ENCODE measurements at regions not wholly inside any gene's neighbourhood (a gene's known extent, or its start where the extent isn't known, plus 50 kb on each side); places are given as distances from the start of the nearest gene placed in this dataset.

- Histone ChIP-seq H3K14ac (ENCODE audit: low read length in 2 of 2) (no peak overlapping the region), H3K4me1 (ENCODE audit: control insufficient read depth, insufficient read depth, low read depth, low read length) (peaks cover 20% of the 10 kb centered on the region), H3K9ac (ENCODE audit: low read length) (peak overlapping the region; percentile 58), H4K91ac (ENCODE audit: low read length) (peak overlapping the region; percentile 94), H2AFZ (ENCODE audit: low read depth, low read length) (no peak overlapping the region), H3K23ac (ENCODE audit: low read length in 2 of 2) (no peak overlapping the region), H3K27me3 (ENCODE audit: control insufficient read depth in 1 of 2, insufficient read depth in 1 of 2, low read length in 2 of 2) (peaks cover 0 to 3% of the 10 kb centered on the region in 2 experiments), H3K36me3 (ENCODE audit: control insufficient read depth in 1 of 2, insufficient read depth in 2 of 2, low read depth in 1 of 2, low read length in 2 of 2) (no peaks in the 10 kb centered on the region), H2BK12ac (ENCODE audit: low read length in 2 of 2) (peak overlapping the region; percentile 91 to 93), H4K8ac (ENCODE audit: low read length) (peak overlapping the region; percentile 90), H2BK120ac (ENCODE audit: low read depth, low read length) (peak overlapping the region; percentile 50), H2AK5ac (ENCODE audit: low read length, severe bottlenecking) (peak overlapping the region; percentile 91), H3K4me3 (ENCODE audit: insufficient read depth in 1 of 2, low read depth in 1 of 2, low read length in 2 of 2) (no peak overlapping the region), H3K27ac (ENCODE audit: low read length, poor library complexity, severe bottlenecking) (peak overlapping the region; percentile 65), H2BK5ac (ENCODE audit: low read depth, low read length, poor library complexity, severe bottlenecking) (peak overlapping the region; percentile 71), H3K4ac (ENCODE audit: low read depth in 1 of 2, low read length in 2 of 2) (peak overlapping the region; percentile 89 to 98), H3K9me3 (ENCODE audit: control insufficient read depth, low read length) (no peaks in the 10 kb centered on the region), H2BK15ac (ENCODE audit: low read depth, poor library complexity, severe bottlenecking) (no peak overlapping the region), H3K18ac (ENCODE audit: low read depth in 1 of 2, low read length in 2 of 2) (peak overlapping the region; percentile 81 to 94), H3K79me1 (replicated peaks; ENCODE audit: low read length, poor library complexity, severe bottlenecking) (no peaks in the 10 kb centered on the region), H3K4me2 (ENCODE audit: low read length, poor library complexity, severe bottlenecking) (no peak overlapping the region)
- DNase-seq: no peak
- WGBS: 66% methylated on average over 5 of the region's 5 CpGs
These were observed 57.6 kb upstream of the MEDAG start for GRCh38 chr13:30848332-30849027.

- no peaks in the 10 kb centered on the region for H3K79me1 ChIP-seq (replicated peaks; ENCODE audit: low read length, poor library complexity, severe bottlenecking)
- H2BK120ac ChIP-seq (ENCODE audit: low read depth, low read length): peak overlapping the region; percentile 84
- H3K4ac ChIP-seq (ENCODE audit: low read depth in 1 of 2, low read length in 2 of 2): peak overlapping the region; percentile 40 to 76
- peak overlapping the region; percentile 26 for H2BK15ac ChIP-seq (ENCODE audit: low read depth, poor library complexity, severe bottlenecking)
- H3K9me3 ChIP-seq (ENCODE audit: control insufficient read depth, low read length): no peaks in the 10 kb centered on the region
- H3K18ac ChIP-seq (ENCODE audit: low read depth in 1 of 2, low read length in 2 of 2): peak overlapping the region; percentile 31 to 94
- no peak overlapping the region for H2BK5ac ChIP-seq (ENCODE audit: low read depth, low read length, poor library complexity, severe bottlenecking)
- H3K36me3 ChIP-seq (ENCODE audit: control insufficient read depth in 1 of 2, insufficient read depth in 2 of 2, low read depth in 1 of 2, low read length in 2 of 2): no peaks in the 10 kb centered on the region
- WGBS: 87% methylated on average over 4 of the region's 4 CpGs
- peak overlapping the region; percentile 96 for H2BK12ac ChIP-seq (ENCODE audit: low read length in 2 of 2)
- no peak overlapping the region for H2AFZ ChIP-seq (ENCODE audit: low read depth, low read length)
- no peak overlapping the region for H2AK5ac ChIP-seq (ENCODE audit: low read length, severe bottlenecking)
- peaks cover 0 to 3% of the 10 kb centered on the region in 2 experiments for H3K27me3 ChIP-seq (ENCODE audit: control insufficient read depth in 1 of 2, insufficient read depth in 1 of 2, low read length in 2 of 2)
- peak overlapping the region; percentile 46 for H4K8ac ChIP-seq (ENCODE audit: low read length)
- H3K23ac ChIP-seq (ENCODE audit: low read length in 2 of 2): no peak overlapping the region
- H3K27ac ChIP-seq (ENCODE audit: low read length, poor library complexity, severe bottlenecking): no peak overlapping the region
- peaks cover 14% of the 10 kb centered on the region for H3K4me1 ChIP-seq (ENCODE audit: control insufficient read depth, insufficient read depth, low read depth, low read length)
- H4K91ac ChIP-seq (ENCODE audit: low read length): peak overlapping the region; percentile 18
- no peak overlapping the region for H3K4me2 ChIP-seq (ENCODE audit: low read length, poor library complexity, severe bottlenecking)
- DNase-seq: no peak
- H3K14ac ChIP-seq (ENCODE audit: low read length in 2 of 2): no peak overlapping the region
- H3K4me3 ChIP-seq (ENCODE audit: insufficient read depth in 1 of 2, low read depth in 1 of 2, low read length in 2 of 2): no peak overlapping the region
- no peak overlapping the region for H3K9ac ChIP-seq (ENCODE audit: low read length)
These were observed 56.5 kb upstream of the MEDAG start for GRCh38 chr13:30849611-30850010.

GRCh38 chr13:30850204-30850866 is 55.7 kb upstream of the MEDAG start:
- no peak overlapping the region for H3K4ac ChIP-seq (ENCODE audit: low read depth in 1 of 2, low read length in 2 of 2)
- no peak overlapping the region for H4K91ac ChIP-seq (ENCODE audit: low read length)
- no peak overlapping the region for H4K8ac ChIP-seq (ENCODE audit: low read length)
- H3K9me3 ChIP-seq (ENCODE audit: control insufficient read depth, low read length): no peaks in the 10 kb centered on the region
- H3K27me3 ChIP-seq (ENCODE audit: control insufficient read depth in 1 of 2, insufficient read depth in 1 of 2, low read length in 2 of 2): peaks cover 0 to 3% of the 10 kb centered on the region in 2 experiments
- H2AFZ ChIP-seq (ENCODE audit: low read depth, low read length): no peak overlapping the region
- no peak overlapping the region for H2BK120ac ChIP-seq (ENCODE audit: low read depth, low read length)
- H3K79me1 ChIP-seq (replicated peaks; ENCODE audit: low read length, poor library complexity, severe bottlenecking): no peaks in the 10 kb centered on the region
- H3K27ac ChIP-seq (ENCODE audit: low read length, poor library complexity, severe bottlenecking): no peak overlapping the region
- H3K4me3 ChIP-seq (ENCODE audit: insufficient read depth in 1 of 2, low read depth in 1 of 2, low read length in 2 of 2): no peak overlapping the region
- H3K9ac ChIP-seq (ENCODE audit: low read length): no peak overlapping the region
- H2BK15ac ChIP-seq (ENCODE audit: low read depth, poor library complexity, severe bottlenecking): no peak overlapping the region
- no peak overlapping the region for H3K4me2 ChIP-seq (ENCODE audit: low read length, poor library complexity, severe bottlenecking)
- no peak overlapping the region for H2AK5ac ChIP-seq (ENCODE audit: low read length, severe bottlenecking)
- no peak overlapping the region for H2BK5ac ChIP-seq (ENCODE audit: low read depth, low read length, poor library complexity, severe bottlenecking)
- H3K14ac ChIP-seq (ENCODE audit: low read length in 2 of 2): no peak overlapping the region
- H3K23ac ChIP-seq (ENCODE audit: low read length in 2 of 2): no peak overlapping the region
- H3K4me1 ChIP-seq (ENCODE audit: control insufficient read depth, insufficient read depth, low read depth, low read length): peaks cover 11% of the 10 kb centered on the region
- no peak overlapping the region for H2BK12ac ChIP-seq (ENCODE audit: low read length in 2 of 2)
- DNase-seq: peak; percentile 51
- H3K18ac ChIP-seq (ENCODE audit: low read depth in 1 of 2, low read length in 2 of 2): no peak overlapping the region
- no peaks in the 10 kb centered on the region for H3K36me3 ChIP-seq (ENCODE audit: control insufficient read depth in 1 of 2, insufficient read depth in 2 of 2, low read depth in 1 of 2, low read length in 2 of 2)
- WGBS: 79% methylated on average over 2 of the region's 2 CpGs

- no peak overlapping the region for H2BK120ac ChIP-seq (ENCODE audit: low read depth, low read length)
- no peak overlapping the region for H3K18ac ChIP-seq (ENCODE audit: low read depth in 1 of 2, low read length in 2 of 2)
- H3K27me3 ChIP-seq (ENCODE audit: control insufficient read depth in 1 of 2, insufficient read depth in 1 of 2, low read length in 2 of 2): peaks cover 0 to 3% of the 10 kb centered on the region in 2 experiments
- no peak overlapping the region for H2AK5ac ChIP-seq (ENCODE audit: low read length, severe bottlenecking)
- no peak overlapping the region for H2AFZ ChIP-seq (ENCODE audit: low read depth, low read length)
- no peak overlapping the region for H2BK12ac ChIP-seq (ENCODE audit: low read length in 2 of 2)
- H3K4me1 ChIP-seq (ENCODE audit: control insufficient read depth, insufficient read depth, low read depth, low read length): peaks cover 9% of the 10 kb centered on the region
- no peak overlapping the region for H3K23ac ChIP-seq (ENCODE audit: low read length in 2 of 2)
- H2BK15ac ChIP-seq (ENCODE audit: low read depth, poor library complexity, severe bottlenecking): no peak overlapping the region
- no peak overlapping the region for H4K8ac ChIP-seq (ENCODE audit: low read length)
- no peak overlapping the region for H3K27ac ChIP-seq (ENCODE audit: low read length, poor library complexity, severe bottlenecking)
- H2BK5ac ChIP-seq (ENCODE audit: low read depth, low read length, poor library complexity, severe bottlenecking): no peak overlapping the region
- H3K36me3 ChIP-seq (ENCODE audit: control insufficient read depth in 1 of 2, insufficient read depth in 2 of 2, low read depth in 1 of 2, low read length in 2 of 2): no peaks in the 10 kb centered on the region
- no peaks in the 10 kb centered on the region for H3K79me1 ChIP-seq (replicated peaks; ENCODE audit: low read length, poor library complexity, severe bottlenecking)
- no peak overlapping the region for H3K4me2 ChIP-seq (ENCODE audit: low read length, poor library complexity, severe bottlenecking)
- H3K14ac ChIP-seq (ENCODE audit: low read length in 2 of 2): no peak overlapping the region
- H3K9ac ChIP-seq (ENCODE audit: low read length): no peak overlapping the region
- H3K4ac ChIP-seq (ENCODE audit: low read depth in 1 of 2, low read length in 2 of 2): no peak overlapping the region
- no peak overlapping the region for H3K4me3 ChIP-seq (ENCODE audit: insufficient read depth in 1 of 2, low read depth in 1 of 2, low read length in 2 of 2)
- no peaks in the 10 kb centered on the region for H3K9me3 ChIP-seq (ENCODE audit: control insufficient read depth, low read length)
- no peak for DNase-seq
- H4K91ac ChIP-seq (ENCODE audit: low read length): no peak overlapping the region
These were observed 55.2 kb upstream of the MEDAG start for GRCh38 chr13:30850867-30851211.
